Hippocampal formation (tissue), 2 donors: ENCODE measurements at regions not wholly inside any gene's neighbourhood (a gene's known extent, or its start where the extent isn't known, plus 50 kb on each side); places are given as distances from the start of the nearest gene placed in this dataset.

Source experiments
- DNase-seq, 2 donors: peaks; one replicate each; lab custom pipeline; 2025; lab: John Stamatoyannopoulos, UW

- no peak for DNase-seq
Observed at GRCh38 chr1:30405631-30406212, 317.7 kb downstream of the MATN1 start.

- DNase-seq, result no peak
Observed at GRCh38 chr1:30405081-30405480, 318.3 kb downstream of the MATN1 start.

- no peak for DNase-seq
Observed at GRCh38 chr1:30404341-30404740, 319.0 kb downstream of the MATN1 start.

- DNase-seq, result no peak
Observed at GRCh38 chr1:30403726-30404125, 319.7 kb downstream of the MATN1 start.

GRCh38 chr1:30403061-30403645, 320.2 kb downstream of the MATN1 start:
- DNase-seq, result no peak

- DNase-seq, result no peak
Observed at GRCh38 chr1:30402031-30402430, 321.4 kb downstream of the MATN1 start.

GRCh38 chr1:30400507-30400906, 322.9 kb downstream of the MATN1 start:
- DNase-seq, result no peak

- no peak for DNase-seq
Observed at GRCh38 chr1:30399026-30399425, 324.4 kb downstream of the MATN1 start.

- no peak for DNase-seq
Observed at GRCh38 chr1:30397576-30397975, 325.8 kb downstream of the MATN1 start.

GRCh38 chr1:30395631-30396030, 327.8 kb downstream of the MATN1 start:
- no peak for DNase-seq

GRCh38 chr1:30388386-30388785, 335.0 kb downstream of the MATN1 start:
- no peak for DNase-seq

GRCh38 chr1:30386156-30386926, 337.0 kb downstream of the MATN1 start:
- DNase-seq, result no peak

- DNase-seq, result no peak
Observed at GRCh38 chr1:30385246-30385995, 338.0 kb downstream of the MATN1 start.

GRCh38 chr1:30384286-30385245, 338.8 kb downstream of the MATN1 start:
- no peak for DNase-seq

GRCh38 chr1:30383221-30383711, 340.1 kb downstream of the MATN1 start:
- DNase-seq, result no peak

- DNase-seq, result no peak
Observed at GRCh38 chr1:30382496-30382895, 340.9 kb downstream of the MATN1 start.

GRCh38 chr1:30381671-30382365, 341.6 kb downstream of the MATN1 start:
- no peak for DNase-seq

GRCh38 chr1:30381266-30381665, 342.1 kb downstream of the MATN1 start:
- no peak for DNase-seq

GRCh38 chr1:30380625-30380984, 342.8 kb downstream of the MATN1 start:
- no peak for DNase-seq
